Hindlimb muscle (tissue), 1 donor: ENCODE measurements at regions not wholly inside any gene's neighbourhood (a gene's known extent, or its start where the extent isn't known, plus 50 kb on each side); places are given as distances from the start of the nearest gene placed in this dataset.
"Not testable (repeated sequence)": the region's sequence is repeated elsewhere in the genome, so short reads cannot be mapped to it uniquely, and the experiment has no call there.

Source experiments
- DNase-seq: peaks from one replicate; pipeline ENCODE4 v3.0.0-alpha.2; 2013

- not testable (repeated sequence) for DNase-seq
These were observed 1763.8 kb upstream of the TPTE start for GRCh38 chr21:8757399-8758093.

DNA sequence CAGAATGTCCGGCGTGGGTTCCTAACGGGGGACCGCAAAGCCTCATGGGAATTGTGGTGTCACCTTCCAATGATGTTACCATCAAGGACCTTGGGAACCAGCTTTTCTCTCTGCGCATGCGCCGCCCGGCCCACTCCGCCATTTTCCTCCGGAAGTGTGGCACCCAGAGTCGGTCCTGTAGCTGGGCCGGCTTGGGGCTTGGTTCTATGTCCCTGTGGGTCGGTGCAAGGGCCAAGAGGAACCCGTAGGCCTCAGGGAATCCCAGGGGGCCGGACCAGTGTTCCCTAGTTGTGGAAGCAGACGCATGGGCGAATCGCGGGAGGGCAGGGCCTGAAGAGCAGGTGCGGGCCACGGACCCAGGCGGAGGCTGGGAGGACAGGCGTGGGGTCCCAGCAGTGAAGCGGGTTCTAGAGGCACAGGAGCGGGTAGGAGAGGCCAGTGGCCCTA lies 1762.4 kb upstream of the TPTE start:
- peak; percentile 2 for DNase-seq

- not testable (repeated sequence) for DNase-seq
These were observed 1759.1 kb upstream of the TPTE start for GRCh38 chr21:8762241-8762640.

GRCh38 chr21:8764416-8764815 lies 1757.0 kb upstream of the TPTE start:
- not testable (repeated sequence) for DNase-seq

GRCh38 chr21:8766142-8766541 lies 1755.2 kb upstream of the TPTE start:
- DNase-seq = not testable (repeated sequence)

DNA sequence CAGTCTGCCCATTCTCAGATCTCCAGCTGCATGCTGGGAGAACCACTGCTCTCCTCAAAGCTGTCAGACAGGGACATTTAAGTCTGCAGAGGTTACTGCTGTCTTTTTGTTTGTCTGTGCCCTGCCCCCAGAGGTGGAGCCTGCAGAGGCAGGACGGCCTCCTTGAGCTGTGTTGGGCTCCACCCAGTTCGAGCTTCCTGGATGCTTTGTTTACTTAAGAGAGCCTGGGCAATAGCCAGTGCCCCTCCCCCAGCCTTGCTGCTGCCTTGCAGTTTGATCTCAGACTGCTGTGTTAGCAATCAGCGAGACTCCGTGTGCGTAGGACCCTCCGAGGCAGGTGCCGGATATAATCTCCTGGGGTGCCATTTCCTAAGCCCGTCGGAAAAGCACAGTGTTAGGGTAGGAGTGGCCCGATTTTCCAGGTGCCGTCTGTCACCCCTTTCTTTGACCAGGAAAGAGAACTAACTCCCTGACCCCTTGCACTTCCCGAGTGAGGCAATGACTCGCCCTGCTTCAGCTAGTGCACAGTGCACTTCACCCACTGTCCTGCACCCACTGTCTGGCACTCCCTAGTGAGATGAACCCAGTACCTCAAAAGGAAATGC lies 1748.4 kb upstream of the TPTE start:
- not testable (repeated sequence) for DNase-seq

DNA sequence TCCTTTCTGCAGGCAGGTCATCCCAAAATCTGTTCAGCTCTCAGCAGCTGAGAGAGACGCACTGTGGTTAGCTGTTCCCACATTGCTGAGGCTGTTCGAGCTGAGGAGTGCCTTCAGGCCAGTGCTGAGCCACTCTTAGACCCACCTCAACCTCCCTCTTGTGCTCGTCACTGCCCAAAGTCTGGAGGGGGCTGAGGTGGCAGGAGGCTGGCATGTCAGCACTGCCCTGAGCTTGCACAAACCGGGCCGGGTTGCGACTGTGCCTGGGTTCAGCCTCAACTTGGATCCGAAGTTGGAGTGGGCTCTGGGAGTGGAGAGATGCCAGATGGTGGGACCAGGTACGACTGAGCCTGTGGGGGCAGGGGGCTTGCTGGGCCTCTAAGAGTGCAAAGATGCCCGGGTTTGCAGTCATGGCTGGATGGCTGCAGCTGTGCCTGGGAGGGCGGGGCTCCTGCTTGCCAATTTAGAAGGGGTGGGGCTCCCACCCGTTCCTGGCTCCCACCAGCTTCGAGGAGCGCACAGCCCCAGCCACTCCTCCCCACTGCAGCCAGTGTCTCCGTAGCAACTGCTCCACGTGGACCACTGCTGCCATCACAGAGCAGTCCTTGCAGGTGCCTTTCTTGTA lies 1745.7 kb upstream of the TPTE start:
- not testable (repeated sequence) for DNase-seq

DNA sequence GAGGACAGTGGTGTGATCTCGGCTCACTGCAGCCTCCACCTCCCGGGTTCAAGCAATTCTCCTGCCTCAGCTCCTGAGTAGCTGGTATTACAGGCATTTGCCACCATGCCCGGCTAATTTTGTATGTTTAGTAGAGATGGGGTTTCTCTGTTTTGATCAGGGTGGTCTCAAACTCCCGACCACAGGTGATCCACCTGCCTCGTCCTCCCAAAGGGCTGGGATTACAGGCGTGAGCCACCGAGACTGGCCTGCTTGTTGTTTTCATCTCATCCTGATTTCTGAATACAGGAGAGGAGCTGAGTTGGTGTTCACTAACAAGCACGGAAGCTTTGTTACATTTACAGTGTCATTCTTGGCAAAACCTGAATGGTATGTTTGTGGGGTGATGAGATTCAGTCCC lies 1744.1 kb upstream of the TPTE start:
- not testable (repeated sequence) for DNase-seq

DNA sequence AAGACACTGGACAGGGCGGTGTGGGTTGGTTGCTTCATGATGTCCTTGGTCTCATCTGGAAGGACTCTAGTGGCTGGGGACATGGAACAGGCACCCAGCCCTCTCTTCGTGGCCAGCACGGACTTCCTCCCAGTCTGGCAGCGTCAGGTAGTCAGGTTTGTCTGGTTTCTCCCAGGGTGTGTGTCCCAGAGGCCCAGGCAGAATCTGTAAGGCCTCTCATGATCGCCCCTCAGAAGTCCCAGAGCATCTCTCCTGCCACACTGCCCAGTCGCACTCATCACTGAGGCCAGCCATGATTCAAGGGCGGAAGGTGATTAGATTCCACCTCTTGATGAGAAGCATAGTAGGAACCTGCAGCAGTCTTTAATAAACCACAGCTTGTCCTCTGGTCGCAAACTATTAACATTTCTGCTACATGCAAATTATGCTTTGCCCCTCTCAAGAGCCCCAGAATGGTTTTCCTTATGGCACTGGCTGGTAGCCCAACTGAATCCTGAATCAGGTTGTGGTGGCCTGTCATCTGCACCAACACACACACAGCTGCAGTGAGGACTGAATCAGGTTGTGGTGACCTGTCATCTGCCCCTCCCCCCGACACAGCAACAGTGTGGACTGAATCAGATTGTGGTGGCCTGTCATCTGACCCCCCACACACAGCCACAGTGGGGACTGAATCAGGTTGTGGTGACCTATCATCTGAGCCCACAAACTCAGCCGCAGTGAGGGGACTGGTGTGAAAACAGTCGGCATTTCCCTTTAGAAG lies 1742.9 kb upstream of the TPTE start:
- DNase-seq = not testable (repeated sequence)

DNA sequence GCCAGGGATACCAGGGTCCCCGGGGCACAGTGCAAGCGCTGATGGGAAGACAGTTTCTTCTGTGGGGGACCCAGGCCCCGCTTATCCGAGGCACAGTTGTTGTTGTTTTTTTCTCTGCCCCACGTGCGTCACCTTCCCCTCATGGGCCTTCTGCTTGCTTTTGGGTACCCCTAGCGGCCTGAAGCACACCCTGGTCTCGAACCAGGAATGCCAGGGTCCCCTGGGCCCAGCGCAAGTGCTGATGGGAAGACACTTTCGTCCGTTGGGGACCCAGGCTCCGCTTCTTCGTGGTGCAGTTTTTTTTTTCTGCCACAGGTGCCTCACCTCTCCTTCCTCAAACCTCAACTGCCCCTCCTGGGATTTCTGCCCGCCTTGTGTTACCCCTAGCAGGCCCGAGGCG lies 1708.5 kb upstream of the TPTE start:
- DNase-seq = not testable (repeated sequence)

DNA sequence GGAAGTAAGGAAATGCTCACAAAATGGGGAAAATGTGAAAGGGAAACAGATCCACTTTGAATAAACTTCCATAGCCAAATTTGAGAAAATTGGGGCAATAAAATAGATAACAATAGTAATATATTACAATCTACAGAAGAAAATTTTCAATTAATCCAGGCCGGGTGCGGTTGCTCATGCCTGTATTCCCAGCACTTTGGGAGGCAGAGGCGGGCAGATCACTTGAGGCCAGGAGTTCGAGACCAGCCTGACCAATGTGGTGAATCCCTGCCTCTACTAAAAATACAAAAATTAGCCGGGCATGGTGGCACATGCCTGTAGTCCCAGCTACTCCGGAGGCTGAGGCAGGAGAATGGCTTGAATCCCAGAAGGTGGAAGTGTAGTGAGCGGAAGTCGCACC lies 1687.1 kb upstream of the TPTE start:
- DNase-seq = not testable (repeated sequence)
